IMR-90 (cell line): ENCODE measurements at regions not wholly inside any gene's neighbourhood (a gene's known extent, or its start where the extent isn't known, plus 50 kb on each side); places are given as distances from the start of the nearest gene placed in this dataset.

ENCODE experiments used
- ATAC-seq: fragments of 200-7000 bp; cut with Tn5 transposase; 2 replicates; pipeline ENCODE4 v1.9.1; 2020; ENCODE audit warnings: low read depth, mild to moderate bottlenecking, moderate library complexity
- BruUV-seq: library from RNA; stranded (reverse); fragments of 400-500 nt; replicated peaks from 2 replicates; lab custom pipeline; 2021; lab: Mats Ljungman, UMichigan
- CTCF ChIA-PET: fragments of 300-600 bp; formaldehyde crosslinking; extraction: SDS; loops from one replicate; lab custom pipeline; 2021; ENCODE audit warnings: antibody characterized with exemption; lab: Yijun Ruan, JAX
- POLR2A ChIA-PET: fragments of 300-600 bp; sonication (Branson Sonifier 250); formaldehyde crosslinking; loops from one replicate; lab custom pipeline; 2022; ENCODE audit warnings: antibody characterized with exemption; ENCODE audit not compliant: unreplicated experiment; lab: Charles Lee
- DNase-seq: peaks from one replicate; pipeline ENCODE4 v3.0.0; 2013
- H2AFZ ChIP-seq: replicated peaks from 2 replicates; pipeline ENCODE3; 2013; ENCODE audit warnings: low read length, mild to moderate bottlenecking; ENCODE audit not compliant: poor library complexity
- H2AK5ac ChIP-seq: 2 replicates; pipeline ENCODE4 v1.6.1; 2013; ENCODE audit warnings: low read depth, low read length, inconsistent platforms
- H2AK9ac ChIP-seq: replicated peaks from 2 replicates; pipeline ENCODE3; 2013; ENCODE audit warnings: mild to moderate bottlenecking, low read depth, low read length, moderate library complexity; ENCODE audit not compliant: poor library complexity
- H2BK120ac ChIP-seq: 2 replicates; pipeline ENCODE4 v1.6.1; 2013; ENCODE audit warnings: low read depth, low read length, inconsistent platforms
- H2BK15ac ChIP-seq: 3 replicates; pipeline ENCODE4 v1.6.1; 2013; ENCODE audit warnings: low read depth, low read length, inconsistent platforms
- H2BK20ac ChIP-seq: 2 replicates; pipeline ENCODE4 v1.6.1; 2013; ENCODE audit warnings: low read depth, mild to moderate bottlenecking, inconsistent platforms, low read length, moderate library complexity
- H2BK5ac ChIP-seq: 2 replicates; pipeline ENCODE4 v1.6.1; 2013; ENCODE audit warnings: mild to moderate bottlenecking, low read depth, low read length, inconsistent platforms; ENCODE audit not compliant: poor library complexity, severe bottlenecking
- H3K14ac ChIP-seq: replicated peaks from 2 replicates; pipeline ENCODE4 v1.6.1; 2013; ENCODE audit warnings: low read depth, low read length, inconsistent platforms
- H3K18ac ChIP-seq: 2 replicates; pipeline ENCODE4 v1.6.1; 2013; ENCODE audit warnings: low read depth, low read length, control low read depth
- H3K23ac ChIP-seq: 2 replicates; pipeline ENCODE4 v1.6.1; 2013; ENCODE audit warnings: low read depth, low read length, inconsistent platforms
- H3K27ac ChIP-seq: 2 replicates; pipeline ENCODE4 v1.5.1; 2013; ENCODE audit warnings: mild to moderate bottlenecking, control low read depth, low read length; ENCODE audit not compliant: insufficient read depth
- H3K27me3 ChIP-seq: 2 replicates; pipeline ENCODE4 v1.6.1; 2013; ENCODE audit warnings: low read length; ENCODE audit not compliant: control insufficient read depth, insufficient read depth
- H3K36me3 ChIP-seq: 2 replicates; pipeline ENCODE4 v1.6.1; 2013; ENCODE audit warnings: low read length, mixed read lengths; ENCODE audit not compliant: control insufficient read depth, insufficient read depth
- H3K4ac ChIP-seq: 2 replicates; pipeline ENCODE4 v1.6.1; 2013; ENCODE audit warnings: low read depth, low read length, inconsistent platforms
- H3K4me1 ChIP-seq: 2 replicates; pipeline ENCODE4 v1.6.1; 2013; ENCODE audit warnings: low read length, mixed read lengths; ENCODE audit not compliant: control insufficient read depth, insufficient read depth
- H3K4me2 ChIP-seq: 2 replicates; pipeline ENCODE4 v1.6.1; 2013; ENCODE audit warnings: low read depth, mild to moderate bottlenecking, control low read depth, low read length, moderate library complexity
- H3K4me3 ChIP-seq: 2 replicates; pipeline ENCODE4 v1.5.1; 2013; ENCODE audit warnings: low read depth, mild to moderate bottlenecking, control low read depth, low read length, moderate library complexity; ENCODE audit not compliant: insufficient read depth
- H3K56ac ChIP-seq: 2 replicates; pipeline ENCODE4 v1.6.1; 2013; ENCODE audit warnings: low read length, inconsistent platforms; ENCODE audit not compliant: insufficient read depth; ENCODE audit errors: extremely low read depth
- H3K79me1 ChIP-seq, 2 experiments: 2 replicates each; pipeline ENCODE4 v1.6.1; 2013; ENCODE audit warnings: low read length in 2 of 2, inconsistent platforms in 1 of 2, low read depth in 1 of 2
- H3K9ac ChIP-seq: 2 replicates; pipeline ENCODE4 v1.6.1; 2013; ENCODE audit warnings: low read depth, low read length, control low read depth
- H3K9me1 ChIP-seq: 2 replicates; pipeline ENCODE4 v1.6.1; 2013; ENCODE audit warnings: low read length, inconsistent platforms; ENCODE audit not compliant: insufficient read depth
- H3K9me3 ChIP-seq: 2 replicates; pipeline ENCODE4 v1.6.1; 2013; ENCODE audit warnings: low read length; ENCODE audit not compliant: control insufficient read depth, insufficient read depth
- H4K20me1 ChIP-seq: 2 replicates; pipeline ENCODE4 v1.6.1; 2013; ENCODE audit warnings: low read length, inconsistent platforms; ENCODE audit not compliant: insufficient read depth
- H4K5ac ChIP-seq: 2 replicates; pipeline ENCODE4 v1.6.1; 2013; ENCODE audit warnings: mild to moderate bottlenecking, low read depth, low read length, control low read depth
- H4K8ac ChIP-seq, 2 experiments: 2 replicates each; pipeline ENCODE4 v1.6.1; 2013; ENCODE audit warnings: low read depth in 2 of 2, low read length in 2 of 2, control low read depth in 1 of 2, inconsistent platforms in 1 of 2
- H4K91ac ChIP-seq: 2 replicates; pipeline ENCODE4 v1.6.1; 2013; ENCODE audit warnings: low read depth, low read length, inconsistent platforms; ENCODE audit not compliant: insufficient read depth
- BHLHE40 ChIP-seq: fragments of 150-350 bp; IDR thresholded peaks from 2 replicates; pipeline ENCODE4 v1.6.1; 2016; ENCODE audit warnings: mild to moderate bottlenecking, low read depth, low read length
- CEBPB ChIP-seq: IDR thresholded peaks from 2 replicates; pipeline ENCODE4 v1.6.1; 2012; ENCODE audit warnings: low read depth, low read length, improper control_type of control experiment
- CHD1 ChIP-seq: IDR thresholded peaks from 2 replicates; pipeline ENCODE4 v1.6.1; 2012; ENCODE audit warnings: low read depth, low read length, improper control_type of control experiment
- RCOR1 ChIP-seq: IDR thresholded peaks from 2 replicates; pipeline ENCODE4 v1.6.1; 2012; ENCODE audit warnings: mild to moderate bottlenecking, low read length, improper control_type of control experiment; ENCODE audit not compliant: insufficient replicate concordance
- RFX5 ChIP-seq: IDR thresholded peaks from 2 replicates; pipeline ENCODE4 v1.8.0; 2012; ENCODE audit warnings: low read depth, mild to moderate bottlenecking, low read length, moderate library complexity
- SMC3 ChIP-seq: fragments of 150-350 bp; IDR thresholded peaks from 2 replicates; pipeline ENCODE4 v1.6.1; 2016; ENCODE audit warnings: low read depth, mild to moderate bottlenecking, antibody characterized with exemption, low read length, moderate library complexity
- WGBS, 2 experiments: methylation state at CpG; one replicate each; pipeline versions ENCODE4 v1.1.5 to v1.1.7; 2013; ENCODE audit warnings: missing lambda C conversion rate in 2 of 2; ENCODE audit not compliant: insufficient read length in 1 of 2; ENCODE audit errors: extremely low coverage in 2 of 2; 5-methylcytosine and 5-hydroxymethylcytosine counted together
- dilution Hi-C: fragments of 300-500 bp; cut with HindIII; formaldehyde crosslinking; loops from one replicate; pipeline ENCODE4 v1.14.3; 2018; ENCODE audit warnings: low sequenced_read_pairs; ENCODE audit not compliant: unreplicated experiment
- in situ Hi-C: fragments of 300-500 bp; cut with MboI; formaldehyde crosslinking; loops from 3 replicates; pipeline ENCODE4 v1.14.3; 2019; ENCODE audit warnings: low sequenced_read_pairs, inconsistent platforms, mixed read lengths
- intact Hi-C: fragments of 100-400 bp; cut with micrococcal nuclease; formaldehyde crosslinking; loops from 2 replicates; pipeline ENCODE4 v1.10.0; 2022
- TF ChIP-seq, protein P1 (sequence below): fragments of 150-350 bp; IDR thresholded peaks from 2 replicates; pipeline ENCODE4 v1.6.1; 2017; ENCODE audit warnings: mild to moderate bottlenecking, antibody characterized with exemption, low read length, low read depth

DNA sequence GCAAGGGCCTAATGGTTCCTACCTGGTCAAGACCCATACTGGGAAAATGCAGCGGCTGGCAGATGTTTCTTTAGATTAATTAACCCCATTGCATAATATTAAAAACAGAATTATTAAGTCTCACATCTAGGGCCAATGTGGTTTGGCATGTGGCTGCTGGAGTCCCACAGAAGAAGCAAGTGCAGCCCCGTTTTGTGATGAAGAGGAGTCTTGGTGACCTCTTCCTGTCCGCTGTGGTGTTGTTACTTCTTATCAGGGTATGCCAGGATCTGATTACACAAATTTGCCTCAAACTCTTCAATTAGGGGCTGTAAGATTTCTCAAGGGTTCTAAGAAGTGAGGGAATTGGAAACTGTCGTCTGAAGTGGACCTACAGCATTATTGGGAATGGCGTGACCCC is 240.3 kb downstream of the SEC23IP start:
- Histone ChIP-seq H3K14ac (no peak overlapping the region), H4K8ac (no peak overlapping the region), H3K27ac (no peak overlapping the region), H2BK15ac (no peak overlapping the region), H2BK120ac (no peak overlapping the region), H3K36me3 (no peaks in the 10 kb centered on the region), H2BK5ac (no peak overlapping the region), H4K20me1 (no peaks in the 10 kb centered on the region), H3K9ac (no peak overlapping the region), H4K5ac (no peak overlapping the region), H2BK20ac (no peak overlapping the region), H3K4me1 (no peaks in the 10 kb centered on the region), H3K4me3 (no peak overlapping the region), H3K18ac (no peak overlapping the region), H3K4ac (no peak overlapping the region), H3K27me3 (no peaks in the 10 kb centered on the region), H2AK9ac (no peak overlapping the region), H2AFZ (no peak overlapping the region), H3K4me2 (no peak overlapping the region), H3K79me1 (no peaks in the 10 kb centered on the region), H3K9me3 (peaks cover 15% of the 10 kb centered on the region), H3K9me1 (no peaks in the 10 kb centered on the region), H3K23ac (no peak overlapping the region), H4K91ac (no peak overlapping the region), H2AK5ac (no peak overlapping the region), H3K56ac (no peak overlapping the region)
- in situ Hi-C loops (no loop called here), dilution Hi-C loops (no loop called here), intact Hi-C loops (no loop called here)
- no peak for ATAC-seq
- BruUV-seq = no TSS peak
- TF ChIP-seq SMC3 = no peak
- TF ChIP-seq RFX5 = no peak
- TF ChIP-seq RCOR1 = no peak
- TF ChIP-seq BHLHE40 = no peak
- TF ChIP-seq, protein P1, sequence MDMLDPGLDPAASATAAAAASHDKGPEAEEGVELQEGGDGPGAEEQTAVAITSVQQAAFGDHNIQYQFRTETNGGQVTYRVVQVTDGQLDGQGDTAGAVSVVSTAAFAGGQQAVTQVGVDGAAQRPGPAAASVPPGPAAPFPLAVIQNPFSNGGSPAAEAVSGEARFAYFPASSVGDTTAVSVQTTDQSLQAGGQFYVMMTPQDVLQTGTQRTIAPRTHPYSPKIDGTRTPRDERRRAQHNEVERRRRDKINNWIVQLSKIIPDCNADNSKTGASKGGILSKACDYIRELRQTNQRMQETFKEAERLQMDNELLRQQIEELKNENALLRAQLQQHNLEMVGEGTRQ = no peak
- TF ChIP-seq CEBPB = no peak
- no peak for TF ChIP-seq CHD1
- WGBS, 2 experiments = no CpG with 5 or more reads among the region's 5 CpGs
- ChIA-PET CTCF (no interaction called here), POLR2A (no interaction called here)
- DNase-seq = no peak
